GM12875 (cell line): ENCODE measurements at regions not wholly inside any gene's neighbourhood (a gene's known extent, or its start where the extent isn't known, plus 50 kb on each side); places are given as distances from the start of the nearest gene placed in this dataset.

Experiments used
- H3K4me3 ChIP-seq: one replicate; pipeline ENCODE4 v1.5.1; 2011; ENCODE audit warnings: low read depth, low read length, control low read depth
- TF ChIP-seq, protein P1 (sequence below): IDR thresholded peaks from 2 replicates; pipeline ENCODE4 v1.5.1; 2011; ENCODE audit warnings: low read depth, mild to moderate bottlenecking, control low read depth, inconsistent platforms, low read length, moderate library complexity, borderline replicate concordance; ENCODE audit not compliant: insufficient read depth

DNA sequence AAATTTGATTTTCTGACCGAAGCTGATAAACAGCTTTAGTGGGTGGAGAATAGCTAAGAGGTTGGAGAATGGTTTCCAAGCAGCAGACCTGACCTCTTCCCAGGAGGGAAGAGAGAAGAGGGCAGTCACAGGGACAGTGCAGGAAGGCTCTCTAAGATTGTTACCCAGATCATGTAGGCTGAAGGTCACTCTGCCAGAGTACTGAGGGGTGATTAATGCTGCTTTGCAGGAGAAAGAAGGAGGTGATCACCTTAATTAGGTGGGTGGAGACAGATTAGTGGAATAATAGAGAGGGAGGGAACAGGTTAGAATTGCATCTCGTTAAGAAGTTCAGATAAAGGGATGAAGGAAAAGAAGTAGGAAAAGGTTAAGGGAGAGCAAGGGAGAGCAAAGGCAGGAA, 440.5 kb downstream of the BRINP1 start:
- H3K4me3 ChIP-seq, result no peak overlapping the region
- TF ChIP-seq, protein P1, sequence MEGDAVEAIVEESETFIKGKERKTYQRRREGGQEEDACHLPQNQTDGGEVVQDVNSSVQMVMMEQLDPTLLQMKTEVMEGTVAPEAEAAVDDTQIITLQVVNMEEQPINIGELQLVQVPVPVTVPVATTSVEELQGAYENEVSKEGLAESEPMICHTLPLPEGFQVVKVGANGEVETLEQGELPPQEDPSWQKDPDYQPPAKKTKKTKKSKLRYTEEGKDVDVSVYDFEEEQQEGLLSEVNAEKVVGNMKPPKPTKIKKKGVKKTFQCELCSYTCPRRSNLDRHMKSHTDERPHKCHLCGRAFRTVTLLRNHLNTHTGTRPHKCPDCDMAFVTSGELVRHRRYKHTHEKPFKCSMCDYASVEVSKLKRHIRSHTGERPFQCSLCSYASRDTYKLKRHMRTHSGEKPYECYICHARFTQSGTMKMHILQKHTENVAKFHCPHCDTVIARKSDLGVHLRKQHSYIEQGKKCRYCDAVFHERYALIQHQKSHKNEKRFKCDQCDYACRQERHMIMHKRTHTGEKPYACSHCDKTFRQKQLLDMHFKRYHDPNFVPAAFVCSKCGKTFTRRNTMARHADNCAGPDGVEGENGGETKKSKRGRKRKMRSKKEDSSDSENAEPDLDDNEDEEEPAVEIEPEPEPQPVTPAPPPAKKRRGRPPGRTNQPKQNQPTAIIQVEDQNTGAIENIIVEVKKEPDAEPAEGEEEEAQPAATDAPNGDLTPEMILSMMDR, result no peak

- TF ChIP-seq, protein P1, result no peak
- H3K4me3 ChIP-seq, result no peak overlapping the region
Observed at GRCh38 chr9:118929287-118929686, 439.9 kb downstream of the BRINP1 start.

GRCh38 chr9:118931941-118932340, 437.3 kb downstream of the BRINP1 start:
- no peak overlapping the region for H3K4me3 ChIP-seq
- TF ChIP-seq, protein P1, result no peak

GRCh38 chr9:118938581-118938980, 430.7 kb downstream of the BRINP1 start:
- no peak overlapping the region for H3K4me3 ChIP-seq
- TF ChIP-seq, protein P1, result no peak

GRCh38 chr9:118940473-118940872, 428.8 kb downstream of the BRINP1 start:
- H3K4me3 ChIP-seq, result no peak overlapping the region
- TF ChIP-seq, protein P1, result no peak

DNA sequence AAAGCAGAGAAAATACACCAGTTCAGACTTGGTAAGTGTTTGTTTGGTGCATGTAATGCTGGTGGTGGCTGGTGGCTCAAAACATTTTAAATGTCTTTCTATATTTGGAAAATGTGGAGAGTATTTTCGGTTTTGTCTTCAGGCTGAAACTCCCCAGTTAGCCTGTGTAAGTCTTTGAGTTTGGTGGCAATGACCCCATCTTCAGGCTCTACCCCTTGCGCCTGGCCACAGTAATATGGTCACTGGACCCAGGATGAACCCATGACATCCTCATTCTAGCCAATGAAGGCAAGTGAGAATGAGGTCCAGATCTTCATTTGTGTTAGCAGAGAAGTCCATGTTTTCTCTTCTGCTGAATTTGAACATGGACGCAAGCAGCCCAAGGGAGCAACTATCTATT, 422.6 kb downstream of the BRINP1 start:
- TF ChIP-seq, protein P1, result no peak
- no peak overlapping the region for H3K4me3 ChIP-seq

GRCh38 chr9:118954857-118955256, 414.4 kb downstream of the BRINP1 start:
- TF ChIP-seq, protein P1, result no peak
- no peak overlapping the region for H3K4me3 ChIP-seq
